ENCODE measurements at regions not wholly inside any gene's neighbourhood (a gene's known extent, or its start where the extent isn't known, plus 50 kb on each side); places are given as distances from the start of the nearest gene placed in this dataset.

DNA sequence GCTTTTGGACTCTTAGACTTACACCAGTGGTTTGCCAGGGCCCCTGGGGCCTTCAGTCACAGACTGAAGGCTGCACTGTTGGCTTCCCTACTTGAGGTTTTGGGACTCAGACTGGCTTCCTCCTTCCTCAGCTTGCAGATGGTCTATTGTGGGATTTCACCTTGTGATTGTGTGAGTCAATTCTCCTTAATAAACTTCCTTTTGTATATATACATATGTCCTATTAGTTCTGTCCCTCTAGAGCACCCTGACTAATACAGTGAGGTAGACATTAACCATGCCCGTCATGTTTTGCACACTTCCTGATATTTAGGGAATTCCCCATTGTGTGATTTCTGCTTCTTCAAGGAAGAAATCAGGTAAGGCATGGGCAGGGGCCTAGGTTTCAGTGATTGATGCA, 147.8 kb upstream of the CA10 start:
- TF ChIP-seq, protein P1, sequence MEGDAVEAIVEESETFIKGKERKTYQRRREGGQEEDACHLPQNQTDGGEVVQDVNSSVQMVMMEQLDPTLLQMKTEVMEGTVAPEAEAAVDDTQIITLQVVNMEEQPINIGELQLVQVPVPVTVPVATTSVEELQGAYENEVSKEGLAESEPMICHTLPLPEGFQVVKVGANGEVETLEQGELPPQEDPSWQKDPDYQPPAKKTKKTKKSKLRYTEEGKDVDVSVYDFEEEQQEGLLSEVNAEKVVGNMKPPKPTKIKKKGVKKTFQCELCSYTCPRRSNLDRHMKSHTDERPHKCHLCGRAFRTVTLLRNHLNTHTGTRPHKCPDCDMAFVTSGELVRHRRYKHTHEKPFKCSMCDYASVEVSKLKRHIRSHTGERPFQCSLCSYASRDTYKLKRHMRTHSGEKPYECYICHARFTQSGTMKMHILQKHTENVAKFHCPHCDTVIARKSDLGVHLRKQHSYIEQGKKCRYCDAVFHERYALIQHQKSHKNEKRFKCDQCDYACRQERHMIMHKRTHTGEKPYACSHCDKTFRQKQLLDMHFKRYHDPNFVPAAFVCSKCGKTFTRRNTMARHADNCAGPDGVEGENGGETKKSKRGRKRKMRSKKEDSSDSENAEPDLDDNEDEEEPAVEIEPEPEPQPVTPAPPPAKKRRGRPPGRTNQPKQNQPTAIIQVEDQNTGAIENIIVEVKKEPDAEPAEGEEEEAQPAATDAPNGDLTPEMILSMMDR (IDR thresholded peaks at IDR 0.05; ENCODE audit: low read depth, low read length, poor library complexity, severe bottlenecking), result no peak
- no peak for TF ChIP-seq EZH2phosphoT487 (IDR thresholded peaks at IDR 0.05; ENCODE audit: borderline replicate concordance, low read length)
